Mucosa of descending colon (tissue), 3 donors: ENCODE measurements at regions not wholly inside any gene's neighbourhood (a gene's known extent, or its start where the extent isn't known, plus 50 kb on each side); places are given as distances from the start of the nearest gene placed in this dataset.

Experiments
- ATAC-seq: fragments of 200-7000 bp; cut with Tn5 transposase; one replicate; pipeline ENCODE4 v1.9.1; 2020; ENCODE audit warnings: mild to moderate bottlenecking, moderate library complexity
- DNase-seq, 3 donors: peaks; one replicate each; pipeline ENCODE4 v3.0.0-alpha.2; 2020
- H3K36me3 ChIP-seq: fragments of 200-600 bp; one replicate; pipeline ENCODE4 v1.8.0; 2021; ENCODE audit warnings: low read depth, mild to moderate bottlenecking
- H3K4me1 ChIP-seq: fragments of 200-600 bp; one replicate; pipeline ENCODE4 v1.8.0; 2021; ENCODE audit warnings: low read depth, mild to moderate bottlenecking
- H3K4me3 ChIP-seq: fragments of 200-600 bp; one replicate; pipeline ENCODE4 v1.8.0; 2021; ENCODE audit warnings: mild to moderate bottlenecking
- H3K9me3 ChIP-seq: fragments of 200-600 bp; one replicate; pipeline ENCODE4 v1.8.0; 2021; ENCODE audit warnings: mild to moderate bottlenecking
- CTCF ChIP-seq: fragments of 200-600 bp; IDR thresholded peaks from one replicate; pipeline ENCODE4 v1.8.0; 2022; ENCODE audit warnings: antibody characterized with exemption, mild to moderate bottlenecking
- intact Hi-C, 2 donors: fragments of 100-400 bp; cut with DNase I in 1 of 2; cut with micrococcal nuclease in 1 of 2; formaldehyde crosslinking; loops; one replicate each; pipeline versions ENCODE4 v1.11.0 to v1.11.1; 2022; cut with DNase I, micrococcal nuclease
- donor health status: DM: no; HTN: no; CAD: no; lungs with moderate emphysema.
- donor health status: DM: no; HTN: no; CAD: no.
- donor health status: DM: no; HTN: yes; CAD: no.

GRCh38 chr10:47160967-47161366, 139.0 kb upstream of the GDF10 start:
- Histone ChIP-seq H3K4me1 (no peaks in the 10 kb centered on the region), H3K4me3 (no peak overlapping the region), H3K9me3 (no peaks in the 10 kb centered on the region), H3K36me3 (no peaks in the 10 kb centered on the region)
- TF ChIP-seq CTCF, result no peak
- no peak for DNase-seq
- intact Hi-C loops, result no loop called here
- ATAC-seq, result no peak

- H3K4me1 ChIP-seq, result no peaks in the 10 kb centered on the region
- H3K9me3 ChIP-seq, result no peaks in the 10 kb centered on the region
- no peak overlapping the region for H3K4me3 ChIP-seq
- H3K36me3 ChIP-seq, result no peaks in the 10 kb centered on the region
- DNase-seq, result no peak
- no peak for TF ChIP-seq CTCF
- ATAC-seq, result no peak
- intact Hi-C loops, result no loop called here
Observed at GRCh38 chr10:47161465-47161864, 138.5 kb upstream of the GDF10 start.

DNA sequence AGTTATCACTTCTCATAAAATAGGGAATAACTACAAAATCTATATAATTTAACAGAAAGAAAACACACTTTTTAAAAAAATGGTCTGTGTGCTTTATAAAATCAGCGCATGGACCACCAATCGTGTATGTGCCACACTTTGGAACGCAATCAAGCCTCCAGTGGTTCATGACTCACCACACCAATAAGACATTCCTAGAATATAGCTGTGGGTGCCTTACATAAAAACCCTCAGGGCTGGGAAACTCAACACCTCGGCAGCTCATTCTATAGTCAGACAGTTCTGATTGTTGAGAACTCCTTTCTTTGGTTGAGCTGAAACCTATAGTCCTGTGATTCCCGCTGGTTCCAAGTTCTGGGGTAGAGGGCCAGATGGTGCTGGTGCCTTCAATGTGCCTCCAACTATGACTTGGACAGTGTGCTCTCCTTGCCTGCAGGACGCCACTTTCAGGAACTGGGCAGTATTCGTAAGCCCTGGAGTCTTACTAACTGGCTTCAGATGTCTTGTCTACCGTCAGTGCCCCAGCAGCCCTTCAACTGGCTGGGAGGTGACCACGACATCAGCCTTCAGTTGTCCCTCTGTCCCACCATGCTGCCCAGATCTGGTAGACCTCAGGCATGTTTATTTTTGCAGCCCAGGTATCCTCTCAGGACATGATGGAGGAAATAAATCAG, 135.7 kb upstream of the GDF10 start:
- intact Hi-C loops, result no loop called here
- no peak overlapping the region for H3K4me3 ChIP-seq
- ATAC-seq (no peak), DNase-seq (no peak)
- H3K36me3 ChIP-seq, result no peaks in the 10 kb centered on the region
- no peaks in the 10 kb centered on the region for H3K4me1 ChIP-seq
- H3K9me3 ChIP-seq, result no peaks in the 10 kb centered on the region
- TF ChIP-seq CTCF, result no peak

DNA sequence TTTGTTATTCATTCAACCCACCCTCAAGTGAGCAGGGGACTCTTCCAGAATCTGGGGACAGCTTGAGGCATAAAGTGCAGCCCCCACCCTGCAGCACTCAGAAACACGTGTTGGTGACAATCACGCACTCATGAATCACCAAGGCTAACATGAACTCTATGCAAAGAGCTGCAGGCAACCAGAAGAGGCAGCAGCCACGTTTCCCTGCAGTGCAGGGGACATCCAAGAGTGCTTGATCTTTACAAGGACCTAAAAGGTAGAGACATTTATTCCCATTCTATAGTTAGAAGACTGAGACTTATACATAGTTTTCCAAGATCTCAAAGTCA, 135.2 kb upstream of the GDF10 start:
- intact Hi-C loops, result no loop called here
- Histone ChIP-seq H3K4me3 (no peak overlapping the region), H3K4me1 (no peaks in the 10 kb centered on the region), H3K36me3 (no peaks in the 10 kb centered on the region), H3K9me3 (no peaks in the 10 kb centered on the region)
- ATAC-seq (no peak), DNase-seq (no peak)
- TF ChIP-seq CTCF, result no peak

DNA sequence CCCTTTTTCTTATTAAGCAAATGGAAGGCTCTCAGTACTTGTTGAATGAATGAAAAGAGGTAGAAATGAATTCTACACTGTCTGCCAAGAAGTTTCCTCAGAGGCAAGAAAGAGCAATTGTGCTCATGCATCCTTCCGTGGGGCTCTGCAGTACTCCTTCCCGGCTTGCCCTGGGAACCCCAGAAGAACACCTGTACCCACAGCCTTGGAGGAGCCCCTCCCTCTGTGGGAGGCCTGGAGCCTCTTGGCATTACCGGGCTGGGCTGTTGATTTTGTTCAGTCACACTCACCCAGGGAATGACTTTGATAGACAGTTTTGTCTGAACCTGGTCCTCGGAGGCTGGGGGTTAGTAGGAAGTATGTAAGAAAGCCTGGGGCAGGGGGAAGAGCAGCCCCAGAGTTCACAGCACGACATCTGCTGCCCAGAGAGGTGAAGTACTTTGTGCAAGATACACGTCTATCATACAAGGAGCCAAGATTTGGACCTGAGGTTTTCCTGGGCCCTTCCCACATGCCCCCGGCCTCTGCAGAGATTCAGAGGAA, 134.8 kb upstream of the GDF10 start:
- intact Hi-C loops, result no loop called here
- H3K4me3 ChIP-seq, result no peak overlapping the region
- H3K36me3 ChIP-seq, result no peaks in the 10 kb centered on the region
- no peaks in the 10 kb centered on the region for H3K4me1 ChIP-seq
- no peak for TF ChIP-seq CTCF
- no peaks in the 10 kb centered on the region for H3K9me3 ChIP-seq
- peak; percentile 45 for ATAC-seq
- no peak for DNase-seq
